CD8-positive, alpha-beta memory T cell (primary cell): ENCODE measurements at regions not wholly inside any gene's neighbourhood (a gene's known extent, or its start where the extent isn't known, plus 50 kb on each side); places are given as distances from the start of the nearest gene placed in this dataset.

Experiments
- CTCF ChIA-PET: fragments of 350-600 bp; sonication (Branson Sonifier 250); formaldehyde crosslinking; loops from one replicate; lab custom pipeline; 2021; ENCODE audit warnings: antibody characterized with exemption; lab: Charles Lee
- POLR2A ChIA-PET: fragments of 350-600 bp; sonication (Branson Sonifier 250); formaldehyde crosslinking; loops from one replicate; lab custom pipeline; 2021; ENCODE audit warnings: antibody characterized with exemption; lab: Charles Lee
- DNase-seq, 5 donors: peaks; one replicate each; pipeline versions ENCODE4 v3.0.0 to v3.0.0-alpha.2; 2020 to 2022; ENCODE audit warnings: mixed read lengths in 1 of 5
- H3K27ac ChIP-seq: one replicate; pipeline ENCODE4 v1.7.0; 2013; ENCODE audit warnings: low read depth, mild to moderate bottlenecking, low read length, moderate library complexity
- H3K27me3 ChIP-seq: 2 replicates; pipeline ENCODE4 v1.7.0; 2013; ENCODE audit warnings: low read length, mild to moderate bottlenecking; ENCODE audit not compliant: insufficient read depth, poor library complexity, severe bottlenecking
- H3K36me3 ChIP-seq: 2 replicates; pipeline ENCODE4 v1.7.0; 2013; ENCODE audit warnings: mild to moderate bottlenecking, low read length, moderate library complexity; ENCODE audit not compliant: insufficient read depth
- H3K4me1 ChIP-seq: 2 replicates; pipeline ENCODE4 v1.7.0; 2013; ENCODE audit warnings: mild to moderate bottlenecking, low read length, moderate library complexity; ENCODE audit not compliant: insufficient read depth
- H3K4me3 ChIP-seq: 2 replicates; pipeline ENCODE4 v1.7.0; 2013; ENCODE audit warnings: mild to moderate bottlenecking, low read length
- H3K9me3 ChIP-seq: 2 replicates; pipeline ENCODE4 v1.7.0; 2013; ENCODE audit warnings: mild to moderate bottlenecking, low read length
- H3K27ac Mint-ChIP-seq, 8 donors: one replicate each; pipeline ENCODE4 v1.8.0; 2020 to 2021; ENCODE audit warnings: mixed read lengths in 8 of 8, mild to moderate bottlenecking in 6 of 8, inconsistent platforms in 3 of 8, moderate library complexity in 3 of 8
- H3K27me3 Mint-ChIP-seq, 2 donors: one replicate each; pipeline ENCODE4 v1.8.0; 2020 to 2021; ENCODE audit warnings: mixed read lengths in 2 of 2, mild to moderate bottlenecking in 1 of 2, moderate library complexity in 1 of 2
- H3K36me3 Mint-ChIP-seq, 3 donors: one replicate each; pipeline ENCODE4 v1.8.0; 2020 to 2021; ENCODE audit warnings: mixed read lengths in 3 of 3, inconsistent platforms in 1 of 3, mild to moderate bottlenecking in 1 of 3
- H3K4me1 Mint-ChIP-seq, 3 donors: one replicate each; pipeline ENCODE4 v1.8.0; 2020 to 2021; ENCODE audit warnings: mixed read lengths in 3 of 3, inconsistent platforms in 1 of 3, mild to moderate bottlenecking in 1 of 3
- H3K4me3 Mint-ChIP-seq, 7 donors: one replicate each; pipeline ENCODE4 v1.8.0; 2020 to 2021; ENCODE audit warnings: mixed read lengths in 7 of 7, mild to moderate bottlenecking in 6 of 7, moderate library complexity in 4 of 7, inconsistent platforms in 2 of 7
- H3K9me3 Mint-ChIP-seq, 5 donors: one replicate each; pipeline ENCODE4 v1.8.0; 2020 to 2022; ENCODE audit warnings: mixed read lengths in 5 of 5, mild to moderate bottlenecking in 3 of 5, moderate library complexity in 2 of 5, inconsistent platforms in 1 of 5

- no peaks in the 10 kb centered on the region for H3K9me3 ChIP-seq
- DNase-seq: no peak
- no peaks in the 10 kb centered on the region for H3K36me3 Mint-ChIP-seq
- H3K4me3 Mint-ChIP-seq: no peak overlapping the region
- no peaks in the 10 kb centered on the region for H3K27me3 ChIP-seq
- peaks cover 0 to 8% (median 6%) of the 10 kb centered on the region in 5 donors for H3K9me3 Mint-ChIP-seq
- H3K27me3 Mint-ChIP-seq: no peaks in the 10 kb centered on the region
- no peak overlapping the region for H3K27ac Mint-ChIP-seq
- H3K4me3 ChIP-seq: no peak overlapping the region
- CTCF ChIA-PET: no interaction called here
- no peaks in the 10 kb centered on the region for H3K4me1 Mint-ChIP-seq
- POLR2A ChIA-PET: no interaction called here
- H3K36me3 ChIP-seq: no peaks in the 10 kb centered on the region
- H3K27ac ChIP-seq: no peak overlapping the region
- no peaks in the 10 kb centered on the region for H3K4me1 ChIP-seq
These were observed 661.0 kb downstream of the KCTD16 start for GRCh38 chr5:144831650-144832049.

GRCh38 chr5:144822503-144822902, 651.8 kb downstream of the KCTD16 start:
- Mint-ChIP-seq H3K4me3 (no peak overlapping the region), H3K27me3 (no peaks in the 10 kb centered on the region), H3K36me3 (no peaks in the 10 kb centered on the region), H3K9me3 (peaks cover 1 to 19% (median 6%) of the 10 kb centered on the region in 5 donors), H3K27ac (no peak overlapping the region), H3K4me1 (no peaks in the 10 kb centered on the region)
- no peak overlapping the region for H3K27ac ChIP-seq
- no peaks in the 10 kb centered on the region for H3K36me3 ChIP-seq
- no peaks in the 10 kb centered on the region for H3K27me3 ChIP-seq
- POLR2A ChIA-PET: no interaction called here
- CTCF ChIA-PET: no interaction called here
- no peak for DNase-seq
- H3K9me3 ChIP-seq: no peaks in the 10 kb centered on the region
- no peak overlapping the region for H3K4me3 ChIP-seq
- no peaks in the 10 kb centered on the region for H3K4me1 ChIP-seq

GRCh38 chr5:144820278-144820677, 649.6 kb downstream of the KCTD16 start:
- H3K27me3 ChIP-seq: no peaks in the 10 kb centered on the region
- H3K36me3 ChIP-seq: no peaks in the 10 kb centered on the region
- H3K27ac ChIP-seq: no peak overlapping the region
- ChIA-PET CTCF (no interaction called here), POLR2A (no interaction called here)
- H3K4me3 ChIP-seq: no peak overlapping the region
- no peaks in the 10 kb centered on the region for H3K4me1 ChIP-seq
- no peaks in the 10 kb centered on the region for H3K4me1 Mint-ChIP-seq
- H3K9me3 ChIP-seq: no peaks in the 10 kb centered on the region
- peaks cover 1 to 34% (median 5%) of the 10 kb centered on the region in 5 donors for H3K9me3 Mint-ChIP-seq
- H3K27ac Mint-ChIP-seq: no peak overlapping the region
- no peak overlapping the region for H3K4me3 Mint-ChIP-seq
- no peaks in the 10 kb centered on the region for H3K36me3 Mint-ChIP-seq
- DNase-seq: no peak
- H3K27me3 Mint-ChIP-seq: no peaks in the 10 kb centered on the region

- no peak overlapping the region for H3K4me3 ChIP-seq
- POLR2A ChIA-PET: no interaction called here
- Mint-ChIP-seq H3K36me3 (no peaks in the 10 kb centered on the region), H3K27ac (no peak overlapping the region), H3K27me3 (no peaks in the 10 kb centered on the region), H3K4me3 (no peak overlapping the region), H3K9me3 (peaks cover 0 to 27% (median 0%) of the 10 kb centered on the region in 5 donors), H3K4me1 (no peaks in the 10 kb centered on the region)
- H3K27me3 ChIP-seq: no peaks in the 10 kb centered on the region
- CTCF ChIA-PET: no interaction called here
- no peak for DNase-seq
- H3K4me1 ChIP-seq: no peaks in the 10 kb centered on the region
- no peaks in the 10 kb centered on the region for H3K9me3 ChIP-seq
- H3K27ac ChIP-seq: no peak overlapping the region
- no peaks in the 10 kb centered on the region for H3K36me3 ChIP-seq
These were observed 644.5 kb downstream of the KCTD16 start for GRCh38 chr5:144815131-144815530.

- H3K27me3 Mint-ChIP-seq: no peaks in the 10 kb centered on the region
- H3K27ac ChIP-seq: no peak overlapping the region
- ChIA-PET POLR2A (no interaction called here), CTCF (no interaction called here)
- H3K9me3 Mint-ChIP-seq: peaks cover 0 to 27% (median 3%) of the 10 kb centered on the region in 5 donors
- no peaks in the 10 kb centered on the region for H3K36me3 Mint-ChIP-seq
- H3K4me1 Mint-ChIP-seq: no peaks in the 10 kb centered on the region
- no peak for DNase-seq
- no peak overlapping the region for H3K4me3 Mint-ChIP-seq
- no peak overlapping the region for H3K4me3 ChIP-seq
- no peaks in the 10 kb centered on the region for H3K9me3 ChIP-seq
- no peak overlapping the region for H3K27ac Mint-ChIP-seq
- H3K27me3 ChIP-seq: no peaks in the 10 kb centered on the region
- no peaks in the 10 kb centered on the region for H3K4me1 ChIP-seq
- H3K36me3 ChIP-seq: no peaks in the 10 kb centered on the region
These were observed 642.1 kb downstream of the KCTD16 start for GRCh38 chr5:144812763-144813162.

- peaks cover 0 to 7% (median 2%) of the 10 kb centered on the region in 5 donors for H3K9me3 Mint-ChIP-seq
- H3K27ac ChIP-seq: no peak overlapping the region
- no peaks in the 10 kb centered on the region for H3K4me1 ChIP-seq
- ChIA-PET CTCF (no interaction called here), POLR2A (no interaction called here)
- H3K4me3 ChIP-seq: no peak overlapping the region
- no peaks in the 10 kb centered on the region for H3K27me3 Mint-ChIP-seq
- H3K36me3 ChIP-seq: no peaks in the 10 kb centered on the region
- H3K36me3 Mint-ChIP-seq: no peaks in the 10 kb centered on the region
- H3K9me3 ChIP-seq: no peaks in the 10 kb centered on the region
- H3K27ac Mint-ChIP-seq: no peak overlapping the region
- DNase-seq: no peak
- no peak overlapping the region for H3K4me3 Mint-ChIP-seq
- H3K27me3 ChIP-seq: no peaks in the 10 kb centered on the region
- no peaks in the 10 kb centered on the region for H3K4me1 Mint-ChIP-seq
These were observed 629.5 kb downstream of the KCTD16 start for GRCh38 chr5:144800169-144800568.

GRCh38 chr5:144798595-144798994, 627.9 kb downstream of the KCTD16 start:
- no peak overlapping the region for H3K4me3 Mint-ChIP-seq
- no peaks in the 10 kb centered on the region for H3K4me1 ChIP-seq
- H3K36me3 ChIP-seq: no peaks in the 10 kb centered on the region
- no peaks in the 10 kb centered on the region for H3K9me3 ChIP-seq
- no peak for DNase-seq
- no peaks in the 10 kb centered on the region for H3K27me3 Mint-ChIP-seq
- peaks cover 5 to 13% (median 8%) of the 10 kb centered on the region in 5 donors for H3K9me3 Mint-ChIP-seq
- H3K27me3 ChIP-seq: no peaks in the 10 kb centered on the region
- no peak overlapping the region for H3K27ac Mint-ChIP-seq
- CTCF ChIA-PET: no interaction called here
- no peak overlapping the region for H3K4me3 ChIP-seq
- H3K36me3 Mint-ChIP-seq: no peaks in the 10 kb centered on the region
- POLR2A ChIA-PET: no interaction called here
- H3K27ac ChIP-seq: no peak overlapping the region
- H3K4me1 Mint-ChIP-seq: no peaks in the 10 kb centered on the region

- DNase-seq: no peak
- ChIA-PET POLR2A (no interaction called here), CTCF (no interaction called here)
- Histone ChIP-seq H3K36me3 (no peaks in the 10 kb centered on the region), H3K27me3 (no peaks in the 10 kb centered on the region), H3K4me1 (no peaks in the 10 kb centered on the region), H3K27ac (no peak overlapping the region), H3K9me3 (no peaks in the 10 kb centered on the region), H3K4me3 (no peak overlapping the region)
- Mint-ChIP-seq H3K27ac (no peak overlapping the region), H3K4me3 (no peak overlapping the region), H3K9me3 (peaks cover 6 to 22% (median 8%) of the 10 kb centered on the region in 5 donors), H3K27me3 (no peaks in the 10 kb centered on the region), H3K36me3 (no peaks in the 10 kb centered on the region), H3K4me1 (no peaks in the 10 kb centered on the region)
These were observed 624.2 kb downstream of the KCTD16 start for GRCh38 chr5:144794922-144795321.

- Histone ChIP-seq H3K27ac (no peak overlapping the region), H3K36me3 (no peaks in the 10 kb centered on the region), H3K4me3 (no peak overlapping the region), H3K9me3 (no peaks in the 10 kb centered on the region), H3K27me3 (no peaks in the 10 kb centered on the region), H3K4me1 (no peaks in the 10 kb centered on the region)
- Mint-ChIP-seq H3K36me3 (no peaks in the 10 kb centered on the region), H3K9me3 (peaks cover 0 to 18% (median 3%) of the 10 kb centered on the region in 5 donors), H3K4me1 (no peaks in the 10 kb centered on the region), H3K27ac (no peak overlapping the region), H3K4me3 (no peak overlapping the region), H3K27me3 (no peaks in the 10 kb centered on the region)
- DNase-seq: no peak
- ChIA-PET POLR2A (no interaction called here), CTCF (no interaction called here)
These were observed 617.9 kb downstream of the KCTD16 start for GRCh38 chr5:144788556-144788955.
